GDM1 (cell line): ENCODE measurements at regions not wholly inside any gene's neighbourhood (a gene's known extent, or its start where the extent isn't known, plus 50 kb on each side); places are given as distances from the start of the nearest gene placed in this dataset.

ENCODE experiments used
- DNase-seq: peaks from one replicate; lab custom pipeline; 2025; lab: John Stamatoyannopoulos, UW

DNA sequence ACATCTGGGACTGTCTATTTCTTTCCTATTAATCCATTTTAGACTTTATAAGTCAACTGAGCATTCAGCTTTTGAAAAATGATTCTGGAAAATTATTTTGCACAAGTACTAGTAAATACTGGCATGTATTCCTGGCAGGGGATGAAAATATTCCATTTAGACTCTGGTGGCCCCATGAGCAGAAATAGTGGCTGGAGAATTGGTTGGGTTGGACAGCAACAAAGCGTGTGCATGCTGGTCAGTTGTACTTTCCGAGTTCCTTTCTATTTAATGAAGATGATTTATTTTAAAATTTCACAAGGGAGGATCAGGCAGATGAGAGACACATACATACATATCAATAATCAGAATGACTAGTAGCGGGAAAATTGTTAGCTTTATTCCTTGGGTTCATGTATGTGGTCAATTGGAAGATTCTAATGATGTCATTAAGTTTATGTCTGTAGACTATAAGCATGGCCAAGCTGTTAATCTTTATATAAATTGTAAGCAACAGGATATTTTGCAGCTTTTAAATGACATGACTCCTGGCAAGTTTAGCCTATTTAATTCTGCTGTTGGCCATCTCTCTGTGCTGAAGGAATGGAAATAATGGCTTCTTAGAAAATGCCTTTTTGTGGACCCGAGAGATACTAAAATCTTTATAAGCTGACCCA is 541.6 kb downstream of the SLC4A3 start:
- no peak for DNase-seq

DNA sequence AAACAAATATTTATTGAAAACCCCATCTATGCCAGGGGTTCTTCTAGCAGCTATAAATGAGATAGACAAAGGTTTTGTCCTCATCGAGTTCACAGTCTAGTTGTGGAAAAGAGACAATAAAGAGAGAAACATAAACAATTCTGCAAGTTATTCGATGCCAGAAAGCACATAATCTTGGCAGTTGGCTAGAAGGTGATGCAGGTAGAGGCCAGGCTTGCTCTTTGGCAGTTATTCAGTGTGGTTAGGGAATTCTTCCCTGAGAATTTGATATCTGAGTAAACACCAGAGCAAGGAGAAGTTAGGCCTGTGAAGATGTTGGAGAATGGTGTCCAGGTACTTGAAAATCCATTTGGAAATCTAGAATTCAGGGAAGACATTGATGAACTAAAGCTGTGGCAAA is 547.4 kb downstream of the SLC4A3 start:
- no peak for DNase-seq

DNA sequence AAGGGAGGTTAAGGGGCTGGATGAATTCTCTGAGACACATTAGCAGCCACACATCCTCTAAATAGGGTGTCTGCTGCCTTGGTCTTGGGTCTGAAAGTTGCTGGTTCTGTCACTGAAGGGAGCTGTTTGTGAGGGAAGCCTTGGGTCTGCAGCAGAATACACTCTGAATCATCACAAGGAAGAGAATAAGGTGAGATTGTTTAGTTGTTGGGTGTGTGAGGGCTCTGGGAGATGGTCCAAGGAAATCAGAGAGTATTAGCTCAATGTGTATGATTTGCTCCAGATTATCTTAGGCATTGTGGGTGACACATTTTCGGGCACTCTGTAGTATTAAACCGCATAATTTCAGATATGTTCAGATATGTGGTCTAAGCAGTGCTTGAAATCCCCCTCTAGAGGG is 548.5 kb downstream of the SLC4A3 start:
- DNase-seq = no peak

DNA sequence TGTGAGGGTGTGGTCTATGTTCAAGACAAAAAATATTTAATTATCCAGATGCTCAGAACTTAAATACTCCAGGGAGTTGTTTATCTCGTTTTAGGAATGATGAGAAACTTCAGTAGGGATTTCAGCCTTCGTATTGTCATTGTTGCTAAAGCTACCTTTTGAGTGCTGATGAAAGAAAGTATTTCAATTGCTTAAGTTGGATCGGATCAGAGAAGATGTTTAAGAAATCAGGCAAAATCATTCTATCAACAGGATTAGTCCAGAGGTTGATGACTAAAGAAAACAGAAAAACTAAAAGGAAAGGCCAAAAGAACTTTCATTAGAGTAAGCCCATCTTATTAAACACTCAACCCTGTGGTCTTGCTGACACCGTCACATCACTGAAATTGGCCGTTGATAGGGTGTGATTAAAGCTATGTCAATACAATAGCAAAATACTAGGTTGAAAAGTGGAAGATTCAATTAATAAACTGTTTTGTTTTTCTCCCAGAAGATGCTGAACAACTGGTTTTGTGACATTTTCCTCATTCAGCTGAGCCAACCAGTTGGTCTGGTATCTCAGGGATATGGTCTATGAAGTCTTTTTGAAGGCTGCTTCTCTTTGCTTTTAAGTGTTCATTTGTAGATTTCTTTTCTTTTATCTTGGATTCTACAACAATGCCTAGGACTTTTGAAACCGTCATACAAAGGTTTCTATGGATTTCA is 551.7 kb downstream of the SLC4A3 start:
- DNase-seq = no peak

DNA sequence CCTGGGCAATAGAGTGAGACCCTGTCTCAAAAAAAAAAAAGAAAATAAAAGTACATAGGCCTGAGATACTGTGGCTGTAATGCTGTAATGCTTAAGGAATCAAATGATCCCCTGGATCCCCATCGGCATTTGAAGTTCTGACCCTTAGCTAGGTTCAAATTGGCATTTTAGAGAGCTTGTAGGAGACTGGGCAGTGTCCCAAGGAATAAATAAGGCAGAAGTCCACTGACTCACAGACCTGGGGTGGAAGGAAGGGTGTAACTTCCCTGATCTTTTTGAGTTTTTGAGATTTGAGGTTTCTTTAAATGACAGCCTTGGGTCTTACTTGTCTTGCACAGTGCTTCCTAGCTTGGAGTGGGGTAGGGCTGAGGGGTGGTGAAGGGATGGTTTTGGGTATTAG is 553.7 kb downstream of the SLC4A3 start:
- DNase-seq = no peak

DNA sequence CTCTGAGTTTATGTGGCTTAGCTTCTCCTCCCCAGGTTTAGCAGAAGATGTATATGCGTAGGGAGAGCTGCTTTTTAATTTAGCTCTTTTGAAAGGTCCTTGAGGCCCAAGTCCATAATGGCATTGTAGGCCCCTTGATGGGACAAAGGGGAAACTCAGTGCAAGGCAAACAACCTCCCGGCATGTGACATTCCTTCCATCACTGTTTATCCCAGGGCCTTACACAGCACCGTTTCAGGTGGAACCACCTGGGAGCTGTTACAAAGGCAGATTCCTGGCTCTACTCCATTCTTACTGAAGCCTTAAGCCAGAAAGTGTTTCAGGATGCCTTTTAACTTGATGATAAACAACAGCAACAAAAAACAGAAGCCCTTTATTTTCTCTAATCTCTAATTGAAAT is 555.4 kb downstream of the SLC4A3 start:
- no peak for DNase-seq

DNA sequence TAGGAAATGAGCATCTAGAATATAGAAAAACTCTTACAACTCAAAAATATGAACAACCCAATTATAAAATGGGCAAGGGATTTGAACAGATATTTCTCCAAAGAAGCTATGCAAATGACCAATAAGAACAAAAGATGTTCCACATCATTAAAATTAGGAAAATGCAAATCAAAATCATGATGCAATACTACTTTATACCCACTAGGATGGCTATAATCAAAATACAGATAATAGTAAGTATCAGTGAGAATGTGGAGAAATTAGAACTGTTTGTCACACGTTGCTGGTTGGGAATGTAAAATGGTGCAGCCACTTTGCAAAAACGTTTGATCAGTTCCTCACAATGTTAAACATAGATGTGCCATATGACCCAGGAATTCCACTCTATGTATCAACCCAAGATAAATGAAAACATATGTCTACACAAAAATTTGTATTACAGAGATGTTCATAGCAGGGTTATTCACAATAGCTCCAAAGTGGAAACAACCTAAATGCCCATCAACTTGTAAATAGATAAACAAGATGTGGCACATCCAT is 558.4 kb downstream of the SLC4A3 start:
- DNase-seq = no peak

DNA sequence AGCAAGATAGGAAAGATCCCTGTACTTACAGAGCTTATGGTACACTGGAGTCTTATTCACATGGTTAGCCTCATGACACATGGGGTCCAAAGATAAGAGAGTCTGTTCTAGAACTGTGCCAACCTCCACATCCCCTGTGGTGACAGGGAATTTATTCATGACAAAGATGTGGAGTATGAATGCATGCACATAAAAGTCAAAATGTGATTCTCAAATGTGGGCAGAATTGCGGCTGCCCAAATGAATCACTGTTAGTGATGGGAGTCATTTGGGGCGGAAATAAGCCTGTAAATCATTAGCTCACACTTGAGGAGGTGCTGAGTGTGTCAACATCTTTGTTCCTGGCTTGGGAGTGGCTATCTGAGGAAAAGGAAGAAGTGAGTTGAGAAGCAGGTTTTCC is 560.6 kb downstream of the SLC4A3 start:
- DNase-seq = no peak

DNA sequence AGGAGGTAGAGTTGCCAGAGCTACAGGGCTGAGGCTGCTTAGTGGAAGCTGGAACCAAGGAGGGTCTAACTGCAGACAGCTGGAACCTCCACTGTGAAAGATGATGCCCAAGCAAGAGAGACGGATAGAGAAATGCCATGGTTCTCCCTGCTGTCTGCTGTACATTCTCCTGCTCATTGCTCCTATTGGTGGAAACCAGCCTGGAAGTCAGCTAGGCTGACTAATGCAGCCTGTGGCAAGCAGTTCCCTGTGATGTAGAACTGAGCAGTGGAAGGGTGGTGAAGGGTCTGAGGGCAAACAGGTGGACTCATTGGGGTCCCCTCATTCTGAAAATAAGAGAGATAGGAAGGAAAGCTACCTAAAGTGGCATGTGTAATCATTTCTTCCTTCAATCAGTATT is 563.6 kb downstream of the SLC4A3 start:
- DNase-seq = no peak

DNA sequence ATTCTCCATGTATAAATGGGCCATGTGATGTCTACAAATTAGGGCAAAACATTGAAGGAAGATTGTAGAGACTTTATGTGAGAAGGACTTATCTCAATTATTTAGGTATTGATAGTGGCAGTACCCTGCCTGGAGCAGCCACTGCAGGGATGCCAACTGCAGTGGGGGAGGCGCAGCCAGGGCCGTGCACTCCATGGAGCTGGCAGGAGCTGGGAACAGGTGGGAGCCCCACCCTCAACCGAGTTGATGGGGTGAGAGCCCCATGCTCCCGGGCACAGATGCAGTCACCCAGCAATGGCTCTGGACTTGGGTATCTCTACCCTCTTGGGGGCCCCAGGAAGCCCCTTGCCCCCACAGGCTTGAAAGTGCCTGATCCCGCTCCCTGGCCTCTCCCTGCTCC is 564.3 kb downstream of the SLC4A3 start:
- DNase-seq = no peak

DNA sequence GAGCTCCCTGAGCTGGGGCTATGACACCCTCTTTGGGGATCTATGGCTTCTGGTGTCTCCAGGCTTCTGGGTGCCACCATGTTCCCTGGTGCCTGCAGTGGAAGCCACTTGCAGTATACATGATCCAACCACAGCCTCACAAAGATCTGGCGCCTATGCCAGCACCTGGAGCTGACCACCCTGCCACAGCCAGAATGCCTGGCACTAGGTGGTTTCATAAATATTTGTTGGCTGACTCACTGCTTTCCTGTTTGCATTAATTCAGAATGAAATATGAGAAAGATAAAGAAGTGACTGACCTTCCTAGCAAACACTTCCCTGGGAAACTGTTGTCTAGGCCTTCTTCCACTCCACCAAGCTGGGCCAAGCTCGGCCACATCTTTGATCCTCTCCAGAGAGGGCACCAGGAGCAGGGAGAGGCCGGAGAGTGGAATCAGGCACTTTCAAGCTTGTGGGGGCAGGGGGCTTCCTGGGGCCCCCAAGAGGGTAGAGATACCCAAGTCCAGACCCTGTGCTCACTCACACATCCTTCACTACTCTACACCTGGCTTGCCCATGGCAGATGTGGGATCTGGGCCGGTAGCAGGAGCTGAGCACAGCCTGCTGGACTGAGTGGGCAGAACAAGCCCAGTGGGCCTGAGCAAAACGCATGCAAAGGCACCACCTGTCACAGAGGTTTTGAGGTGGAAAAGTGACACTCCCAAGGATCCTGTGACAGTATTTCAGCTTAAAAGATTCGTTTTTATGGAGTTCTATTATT is 565.7 kb downstream of the SLC4A3 start:
- no peak for DNase-seq

DNA sequence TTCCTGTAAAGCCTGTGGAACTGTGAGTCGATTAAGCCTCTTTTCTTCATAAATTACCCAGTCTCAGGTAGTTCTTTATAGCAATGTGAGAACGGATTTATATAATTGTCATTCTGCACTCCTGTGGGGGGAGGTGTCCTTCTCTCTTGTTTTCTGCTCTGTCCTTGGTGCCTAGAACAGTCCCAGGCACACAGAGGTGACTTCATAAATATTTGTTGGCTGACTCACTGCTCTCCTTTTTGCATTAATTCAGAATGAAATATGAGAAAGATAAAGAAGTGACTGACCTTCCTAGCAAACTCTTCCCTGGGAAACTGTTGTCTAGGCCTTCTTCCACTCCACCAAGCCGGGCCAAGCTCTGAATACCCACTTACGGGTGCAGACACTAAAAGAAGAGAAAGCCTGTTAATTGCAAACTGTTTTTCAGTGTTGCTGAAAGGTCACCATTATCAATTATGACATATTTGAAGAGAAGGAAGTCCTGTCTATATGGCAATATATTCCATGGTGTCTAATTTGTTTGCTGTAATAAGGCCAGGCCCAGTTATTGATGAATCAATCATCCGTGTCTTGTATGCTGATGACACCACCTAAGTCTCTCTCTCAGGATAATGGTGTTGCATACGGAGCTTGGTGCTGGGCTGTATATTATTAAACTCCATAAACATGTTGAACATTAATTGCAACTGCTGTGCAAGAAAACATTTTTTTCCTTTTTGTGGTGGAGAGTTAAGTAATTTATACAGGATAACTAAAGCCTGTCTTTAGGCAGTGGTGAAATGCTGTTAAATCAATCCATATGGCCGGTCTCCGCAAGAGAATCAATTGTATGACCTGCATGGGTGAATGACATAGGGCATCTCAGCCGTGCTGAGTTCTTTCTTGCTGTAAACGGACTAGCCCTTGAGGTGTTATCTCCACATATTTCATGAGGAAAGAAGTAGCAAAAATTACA is 567.5 kb downstream of the SLC4A3 start:
- no peak for DNase-seq

DNA sequence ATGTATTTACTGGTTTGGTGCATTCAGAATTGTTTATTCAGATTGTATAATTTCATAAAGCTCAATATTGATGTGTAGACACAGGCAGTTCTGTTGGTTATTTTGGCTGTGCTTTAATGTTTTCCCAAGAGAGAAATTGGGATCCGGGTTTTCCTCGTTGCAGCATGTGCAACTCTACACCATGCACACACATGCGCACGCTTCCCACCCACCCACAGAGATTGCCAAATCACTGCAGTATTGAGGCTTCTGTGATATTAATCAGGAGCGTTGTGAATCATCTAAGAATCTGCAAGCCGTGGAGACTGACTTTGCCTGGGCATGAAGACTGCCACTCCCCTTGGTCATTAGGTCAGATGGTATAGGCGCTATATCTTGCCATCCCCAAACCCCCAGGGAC is 571.5 kb downstream of the SLC4A3 start:
- no peak for DNase-seq

DNA sequence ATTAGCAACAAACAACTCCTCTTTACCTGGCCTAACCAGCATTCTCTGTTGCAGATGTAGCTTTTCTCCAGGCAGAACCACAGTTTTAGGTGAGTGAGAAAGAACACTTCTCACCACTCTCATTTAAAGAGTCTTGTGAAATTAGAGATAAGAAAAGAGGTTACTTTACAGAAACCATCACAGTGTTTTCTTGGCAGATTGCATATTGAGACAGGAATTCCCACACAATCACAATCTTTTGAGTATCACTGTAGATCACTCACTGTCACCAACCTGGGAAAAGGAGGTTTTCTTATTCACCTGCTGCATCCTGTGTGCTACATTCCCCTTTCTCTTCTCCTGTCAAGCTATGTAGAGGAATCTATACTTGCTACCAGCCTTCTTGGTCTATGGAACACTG is 574.6 kb downstream of the SLC4A3 start:
- DNase-seq = no peak

DNA sequence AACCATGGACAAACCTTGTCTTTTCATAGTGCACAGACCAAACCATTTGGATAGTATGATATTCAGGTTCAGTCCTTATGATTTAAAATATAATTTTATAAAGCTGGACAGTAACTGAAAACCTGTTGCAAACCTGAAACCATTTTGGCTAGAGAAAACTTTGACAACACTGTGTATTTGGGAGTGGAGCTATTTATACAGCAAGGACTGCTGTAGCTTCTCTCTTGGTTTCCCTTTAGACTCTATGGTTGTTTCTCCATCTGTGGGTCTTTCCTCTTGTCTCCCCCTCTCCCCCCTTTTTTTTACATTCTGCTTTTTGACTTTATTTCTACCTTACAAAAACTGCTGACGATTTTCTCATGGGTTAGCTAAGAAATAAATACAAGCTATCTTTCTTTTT is 581.7 kb downstream of the SLC4A3 start:
- DNase-seq = no peak

DNA sequence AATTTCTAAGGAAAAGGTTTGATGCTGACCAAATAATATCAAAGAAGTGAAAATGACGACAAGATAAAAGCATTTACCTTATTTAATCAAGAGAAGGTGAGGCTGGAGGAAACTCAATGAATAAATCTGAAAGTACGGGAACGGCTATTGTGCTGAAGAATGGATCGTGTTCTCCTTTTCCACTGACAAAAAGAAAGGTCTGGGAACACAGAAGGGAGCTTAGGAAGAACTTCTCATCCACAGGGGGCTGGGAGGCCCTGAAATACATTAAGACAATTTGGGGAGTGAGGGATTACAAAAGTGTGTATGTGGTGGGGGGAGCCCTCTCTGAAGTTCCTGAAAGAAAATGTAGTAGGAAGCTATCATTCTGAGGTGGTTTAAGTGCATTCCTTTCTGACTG is 582.3 kb downstream of the SLC4A3 start:
- no peak for DNase-seq

DNA sequence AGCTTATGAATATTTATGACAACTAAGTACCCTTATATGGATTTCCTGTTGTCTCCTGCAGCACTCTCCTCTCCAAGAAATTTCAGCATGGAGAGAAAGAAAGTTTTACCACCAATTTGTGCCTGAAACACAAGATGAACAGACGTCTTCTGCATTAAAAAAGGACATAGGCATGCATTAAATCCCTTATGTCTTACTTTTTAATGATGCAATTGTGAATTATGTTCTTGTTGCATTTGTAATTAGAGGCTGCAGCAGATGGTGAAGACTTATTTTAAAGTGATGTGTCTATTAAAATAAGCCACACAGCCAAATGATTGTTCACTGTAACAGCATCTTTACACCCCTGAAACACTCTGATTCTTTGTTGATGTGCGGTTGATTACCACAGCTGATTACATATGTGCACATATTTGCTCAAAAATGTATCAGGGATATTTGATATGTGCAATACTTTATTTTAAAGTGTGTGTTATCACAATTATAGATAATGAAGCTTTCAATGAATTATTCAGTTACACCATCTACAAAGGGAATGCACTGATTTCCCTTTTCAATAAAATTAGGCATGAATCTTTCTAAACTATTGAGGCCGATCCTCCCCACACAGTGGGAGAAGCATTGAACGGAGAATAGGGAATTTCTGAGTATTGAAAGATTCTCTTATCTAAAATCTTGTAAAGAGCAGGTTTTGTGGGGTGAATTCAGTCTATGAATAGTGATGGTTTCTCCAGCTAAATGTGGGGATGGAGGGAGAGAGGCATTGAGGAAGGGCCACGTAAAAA is 585.1 kb downstream of the SLC4A3 start:
- DNase-seq = no peak

DNA sequence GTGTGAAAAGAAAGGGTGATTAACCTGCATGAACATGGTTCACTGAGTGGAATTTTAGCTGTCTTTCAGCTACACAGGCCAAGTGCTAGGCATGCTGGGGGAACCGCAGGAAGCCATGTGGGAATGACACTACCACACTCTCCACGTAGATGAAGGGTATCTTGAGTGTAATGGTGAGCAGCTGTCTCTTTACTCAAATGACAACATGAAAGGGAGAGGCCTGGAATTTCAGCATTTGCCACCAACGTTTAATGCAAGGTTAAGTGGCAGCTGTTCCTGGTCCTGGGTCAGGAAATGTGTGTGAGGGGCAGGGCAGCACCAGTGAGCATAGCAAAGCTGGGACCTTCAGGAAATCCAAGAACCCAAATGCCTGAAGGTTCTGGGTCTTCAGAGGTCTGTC is 588.4 kb downstream of the SLC4A3 start:
- no peak for DNase-seq

DNA sequence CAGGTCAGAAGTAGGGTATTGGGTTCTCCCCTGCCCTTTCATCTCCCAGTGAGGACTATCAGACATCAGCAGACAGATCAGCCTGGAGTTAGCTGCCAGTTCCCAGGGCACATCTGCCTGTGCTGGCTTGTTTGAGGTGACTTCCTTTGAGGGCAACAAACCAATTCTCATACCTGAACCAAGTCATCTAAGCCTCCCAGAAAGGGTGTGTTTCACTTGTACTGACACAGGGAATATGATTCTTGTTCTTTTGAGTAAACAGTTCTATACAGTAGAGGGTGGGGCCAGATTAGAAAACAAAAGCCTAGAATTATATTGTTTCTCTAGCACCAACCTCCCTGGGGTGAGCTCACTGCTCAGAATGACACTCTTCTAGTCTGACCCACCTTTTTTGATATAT is 591.9 kb downstream of the SLC4A3 start:
- DNase-seq = no peak

DNA sequence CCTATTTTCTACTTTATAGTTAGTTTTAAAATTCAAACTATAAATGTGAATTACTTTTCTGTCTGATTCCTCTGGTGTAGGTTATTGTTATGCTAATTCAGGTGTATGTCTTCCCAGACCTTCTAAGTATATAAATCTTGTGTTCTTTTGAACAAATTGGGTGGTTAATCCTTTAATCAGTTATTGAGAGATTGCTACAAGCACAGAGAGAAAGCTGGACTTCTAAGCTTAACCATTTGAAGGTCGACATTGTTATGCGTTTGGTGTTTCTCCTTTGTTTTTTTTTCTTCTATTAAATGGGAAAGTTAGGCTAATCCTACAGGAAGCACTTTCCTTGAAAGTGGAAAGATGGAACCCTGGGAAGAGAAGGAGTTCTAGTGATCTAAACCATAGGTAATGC is 592.6 kb downstream of the SLC4A3 start:
- DNase-seq = no peak

DNA sequence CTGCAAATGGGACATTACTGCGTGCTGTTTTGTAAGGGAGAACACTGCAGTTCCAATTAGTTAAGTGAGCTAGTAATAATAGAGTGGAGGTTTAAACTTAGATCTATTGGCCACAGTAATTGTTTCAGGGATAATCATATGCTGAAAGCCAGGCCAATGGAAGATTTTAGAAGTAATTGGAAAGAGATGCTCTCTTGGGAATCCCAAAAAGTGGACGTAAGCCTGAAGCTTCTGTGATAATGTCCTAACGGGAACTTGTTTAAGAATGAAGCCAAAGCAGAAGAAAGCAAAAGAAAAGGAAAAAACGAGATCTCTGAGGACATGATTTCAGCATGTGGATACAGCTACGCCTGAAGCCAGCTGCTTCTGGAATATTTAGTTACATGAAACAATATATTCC is 594.6 kb downstream of the SLC4A3 start:
- no peak for DNase-seq
